Endothelial cell of hepatic sinusoid (primary cell): ENCODE measurements at regions not wholly inside any gene's neighbourhood (a gene's known extent, or its start where the extent isn't known, plus 50 kb on each side); places are given as distances from the start of the nearest gene placed in this dataset.

ENCODE experiments used
- in situ Hi-C: cut with HindIII; loops from 2 replicates; pipeline ENCODE4 v1.10.0; 2017; ENCODE audit warnings: low sequenced_read_pairs

DNA sequence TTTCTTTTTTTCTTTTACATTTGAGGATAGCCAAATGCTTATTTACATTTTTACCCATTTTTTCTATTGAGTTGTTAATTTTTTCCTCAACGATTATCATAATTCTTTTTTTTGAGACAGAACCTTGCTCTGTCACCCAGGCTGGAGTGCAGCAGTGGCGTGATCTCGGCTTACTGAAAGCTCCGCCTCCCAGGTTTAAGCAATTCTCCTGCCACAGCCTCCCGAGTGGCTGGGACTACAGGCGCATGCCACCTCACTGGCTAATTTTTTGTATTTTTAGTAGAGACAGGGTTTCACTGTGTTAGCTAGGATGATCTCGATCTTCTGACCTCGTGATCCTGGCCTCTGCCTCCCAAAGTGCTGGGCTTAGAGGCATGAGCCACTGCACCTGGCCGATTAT, 208.7 kb downstream of the LIG4 start:
- in situ Hi-C loops: no loop called here

DNA sequence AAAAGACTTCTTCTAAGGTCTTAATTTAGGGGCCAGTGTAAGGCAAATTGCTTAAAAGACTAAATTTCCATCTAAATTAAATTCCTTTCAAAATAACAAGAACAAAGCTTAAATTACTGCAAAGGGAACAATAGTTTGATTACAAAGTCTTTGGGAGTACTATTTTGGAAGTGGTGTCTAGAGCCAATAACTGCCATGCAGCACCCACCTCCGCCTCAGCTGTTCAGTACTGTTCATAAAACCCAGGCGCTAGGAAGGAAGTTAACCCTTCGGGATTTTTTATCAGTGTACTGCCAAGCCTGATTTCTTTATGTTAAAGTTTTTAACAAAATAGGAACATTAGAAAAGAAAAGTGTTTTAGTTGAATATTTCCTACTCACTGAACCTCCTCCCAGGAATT, 210.1 kb downstream of the LIG4 start:
- in situ Hi-C loops: no loop called here

DNA sequence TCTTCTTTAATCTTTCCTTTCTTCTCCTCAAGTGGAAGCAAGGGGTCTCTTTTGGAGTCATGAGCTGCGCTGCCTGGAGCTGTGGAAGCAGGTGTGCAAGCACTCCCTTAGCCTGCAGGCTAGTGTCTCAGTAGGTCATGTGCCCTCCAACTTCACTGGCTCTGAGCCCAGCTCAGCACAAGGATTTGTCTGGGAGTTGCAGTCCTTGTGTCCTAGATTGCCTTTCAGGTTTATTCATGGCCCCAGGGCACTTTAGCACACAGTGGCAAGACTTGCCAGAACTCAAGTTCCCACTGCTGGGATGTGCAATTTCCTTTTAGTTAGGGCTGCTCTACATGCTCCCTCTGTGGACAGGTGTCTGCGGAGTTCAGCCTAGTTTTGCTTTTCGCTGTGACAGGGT, 211.7 kb downstream of the LIG4 start:
- in situ Hi-C loops: no loop called here

DNA sequence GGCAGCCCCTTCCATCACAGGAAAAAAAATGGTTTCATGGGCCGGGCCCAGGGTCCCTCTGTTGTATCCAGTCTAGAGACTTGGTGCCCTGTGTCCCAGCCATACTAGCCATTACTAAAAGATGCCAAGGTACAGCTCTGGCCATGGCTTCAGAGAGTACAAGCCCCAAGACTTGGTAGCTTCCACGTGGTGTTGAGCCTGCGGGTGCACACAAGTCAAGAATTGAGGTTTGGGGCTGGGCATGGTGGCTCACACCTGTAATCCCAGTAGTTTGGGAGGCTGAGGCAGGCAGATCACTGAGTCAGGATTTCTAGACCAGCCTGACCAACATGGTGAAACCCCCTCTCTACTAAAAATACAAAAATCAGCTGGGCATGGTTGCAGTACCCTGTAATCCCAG, 214.3 kb downstream of the LIG4 start:
- in situ Hi-C loops: no loop called here

DNA sequence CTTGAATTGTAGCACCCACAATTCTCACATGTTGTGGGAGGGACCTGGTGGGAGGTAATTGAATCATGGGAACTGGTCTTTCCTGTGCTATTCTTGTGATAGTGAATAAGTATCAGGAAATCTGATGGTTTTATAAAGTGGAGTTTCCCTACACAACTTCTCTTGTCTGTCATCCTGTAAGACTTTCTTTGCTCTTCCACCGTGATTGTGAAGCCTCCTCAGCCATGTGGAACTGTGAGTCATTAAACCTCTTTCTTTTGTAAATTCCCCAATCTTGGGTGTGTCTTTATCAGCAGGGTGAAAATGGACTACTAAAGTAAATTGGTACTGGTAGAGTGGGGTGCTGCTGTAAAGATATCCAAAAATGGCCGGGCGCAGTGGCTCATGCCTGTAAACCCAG, 215.6 kb downstream of the LIG4 start:
- in situ Hi-C loops: no loop called here

DNA sequence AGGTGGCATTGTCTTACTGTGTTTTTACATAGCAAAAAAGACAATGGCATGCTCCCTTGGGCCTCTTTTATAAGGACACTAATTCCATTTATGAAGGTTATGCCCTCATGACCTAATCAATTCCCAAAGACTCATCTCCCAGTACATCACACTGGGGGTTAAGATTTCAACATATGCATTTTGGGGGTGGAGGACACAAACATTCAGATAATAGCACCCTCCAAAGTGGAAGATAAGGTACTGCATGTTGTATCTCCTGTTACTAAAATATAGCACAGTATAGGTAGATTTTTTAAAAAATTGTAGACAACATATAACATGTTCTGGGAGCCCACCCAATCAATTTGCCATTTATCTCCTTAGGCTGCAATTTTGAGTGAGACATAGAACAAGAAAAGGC, 221.2 kb downstream of the LIG4 start:
- in situ Hi-C loops: no loop called here

DNA sequence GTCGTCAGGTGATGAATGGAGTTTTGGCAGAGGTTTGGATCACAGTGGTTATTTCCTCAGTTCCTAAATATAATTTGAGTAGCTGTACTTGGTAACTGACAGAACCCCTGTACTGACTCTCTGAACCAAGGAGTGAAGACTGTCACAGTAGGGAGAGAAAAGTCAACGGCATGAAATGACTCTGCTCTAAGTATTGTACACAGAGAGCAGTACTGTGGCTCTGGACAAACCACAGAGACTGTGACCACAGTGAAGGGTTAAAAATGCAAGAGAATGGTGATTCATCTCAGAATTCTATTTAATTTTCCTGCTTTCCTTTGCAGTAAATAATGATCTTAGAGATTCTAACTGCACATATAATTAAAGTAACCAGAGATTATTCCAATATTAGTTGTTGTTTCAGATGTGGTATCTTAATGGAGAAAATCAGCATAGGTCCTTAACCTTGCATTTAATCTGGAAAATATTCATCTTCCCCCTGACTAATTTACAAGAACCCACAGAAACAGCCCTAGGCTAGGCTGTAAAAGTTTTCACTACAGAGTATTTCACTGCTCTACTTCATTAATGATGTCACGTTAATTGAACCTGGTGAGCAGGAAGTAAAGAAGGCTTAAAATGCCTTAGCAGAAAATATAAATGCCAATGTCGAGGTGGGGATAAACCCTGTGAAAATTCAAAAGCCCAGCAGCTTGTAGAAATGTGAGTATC, 221.9 kb downstream of the LIG4 start:
- in situ Hi-C loops: no loop called here

DNA sequence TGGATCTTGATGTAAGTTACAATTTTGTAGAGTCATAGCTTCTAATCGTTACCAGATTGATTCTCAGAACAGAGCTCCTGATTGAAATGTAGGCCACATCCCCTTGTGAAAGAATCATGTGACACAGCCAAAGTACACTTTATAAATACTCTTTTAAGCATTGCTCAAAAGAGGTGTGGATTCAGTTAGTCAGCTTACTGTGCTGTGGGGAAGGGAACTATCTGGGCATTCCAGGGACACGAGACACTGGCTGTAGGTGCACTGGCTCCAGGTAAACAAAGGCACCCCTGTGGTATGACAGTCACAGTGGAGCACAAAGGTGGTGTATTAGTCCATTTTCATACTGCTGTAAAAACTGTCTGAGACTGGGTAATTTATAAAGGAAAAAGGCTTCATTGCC, 222.8 kb downstream of the LIG4 start:
- in situ Hi-C loops: no loop called here

DNA sequence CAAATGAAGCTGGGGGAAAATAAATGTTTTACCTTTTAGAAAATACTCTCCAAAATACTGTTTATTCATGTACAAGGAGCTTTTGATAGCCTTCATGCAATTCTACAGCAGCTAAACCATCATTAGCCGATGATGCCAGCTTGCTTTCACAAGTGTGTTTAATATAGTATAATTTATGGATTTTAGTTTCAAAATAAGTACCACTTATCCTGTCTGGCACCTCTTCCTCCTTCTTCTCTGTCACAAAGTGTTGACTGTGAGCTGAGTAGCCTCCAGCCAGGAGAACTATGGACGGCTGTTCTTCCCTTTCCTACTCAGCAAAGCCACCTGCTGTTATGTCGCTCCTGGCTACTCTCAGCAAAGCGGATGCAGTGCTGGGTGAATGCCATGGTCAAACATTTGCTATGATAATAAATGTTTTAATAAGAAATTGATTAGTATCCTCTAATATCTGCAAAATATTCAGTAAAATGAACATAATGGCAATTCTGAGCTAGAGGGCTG, 238.2 kb downstream of the LIG4 start:
- in situ Hi-C loops: no loop called here

DNA sequence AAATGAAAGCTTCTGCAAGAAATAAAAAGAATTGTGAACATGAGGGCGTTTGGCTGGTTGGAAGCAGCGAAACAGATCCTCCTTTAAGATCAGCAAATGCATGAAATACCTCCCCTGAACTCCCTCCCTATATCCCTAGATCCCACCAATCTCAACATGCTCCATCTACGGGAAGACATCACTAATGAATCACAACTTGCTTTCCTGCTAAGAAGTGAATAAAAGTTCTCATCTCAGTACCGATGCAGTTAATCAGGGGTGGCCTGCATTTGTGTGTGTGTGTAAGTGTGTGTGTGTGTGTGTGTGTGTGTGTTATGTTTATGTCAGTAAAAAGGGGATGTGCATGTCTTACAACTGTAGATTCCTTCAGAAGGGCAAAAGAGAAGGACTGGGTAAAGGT, 238.7 kb downstream of the LIG4 start:
- in situ Hi-C loops: no loop called here

DNA sequence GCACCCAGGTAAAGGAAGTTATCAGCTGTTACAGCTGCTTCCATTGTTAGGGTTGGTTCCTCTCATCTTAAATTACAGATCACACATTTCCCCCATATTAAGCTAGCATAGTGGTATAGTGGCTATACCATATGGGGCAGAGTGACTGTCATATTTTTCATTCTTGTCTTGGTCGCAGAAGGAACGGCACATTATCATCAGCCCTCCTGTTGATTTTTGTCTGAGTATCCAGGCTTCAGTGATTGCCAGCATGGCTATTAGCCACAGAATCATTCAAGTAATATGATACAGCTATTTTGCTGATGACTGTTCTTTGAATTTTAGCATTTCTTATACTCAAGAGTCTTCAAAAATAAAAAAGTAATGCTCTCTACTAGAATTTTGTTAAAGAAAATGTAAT, 240.9 kb downstream of the LIG4 start:
- in situ Hi-C loops: no loop called here

DNA sequence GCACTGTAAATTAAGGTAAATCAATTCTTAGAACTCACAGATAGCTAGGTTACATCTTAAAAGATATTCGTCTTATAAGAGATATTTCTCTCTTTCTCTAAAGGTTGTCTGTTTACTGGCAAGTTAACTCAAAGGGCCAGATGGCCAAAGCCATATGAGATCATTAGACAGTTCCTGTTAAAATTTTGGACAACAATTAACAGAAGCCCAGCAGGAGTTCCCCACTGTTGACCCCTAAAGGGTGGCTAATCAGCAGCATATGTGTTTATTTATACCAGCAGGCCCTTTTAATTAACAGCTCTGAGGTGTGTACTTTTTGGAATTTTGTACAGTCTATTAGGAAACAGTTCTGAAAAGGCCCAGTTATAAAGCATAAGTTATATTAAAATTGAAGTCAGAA, 245.8 kb downstream of the LIG4 start:
- in situ Hi-C loops: no loop called here

DNA sequence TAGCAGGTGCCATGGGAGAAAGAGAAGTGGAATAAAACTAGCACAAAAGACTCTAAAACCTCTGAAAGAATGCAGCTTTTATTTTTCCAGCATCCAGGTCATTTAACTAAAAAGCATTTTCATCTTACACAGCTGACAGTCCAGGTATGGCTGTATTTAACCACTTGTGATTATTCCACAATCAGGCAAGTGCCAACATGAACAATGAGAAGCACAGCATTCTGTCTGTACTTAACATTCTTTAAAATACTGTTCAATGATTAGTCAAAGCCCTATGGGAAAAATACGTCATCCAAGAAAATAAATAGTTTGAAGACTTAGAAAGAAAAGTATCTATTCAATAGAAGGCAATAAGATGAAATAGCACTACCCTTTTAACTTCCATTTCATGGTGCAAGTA, 246.9 kb downstream of the LIG4 start:
- in situ Hi-C loops: no loop called here

DNA sequence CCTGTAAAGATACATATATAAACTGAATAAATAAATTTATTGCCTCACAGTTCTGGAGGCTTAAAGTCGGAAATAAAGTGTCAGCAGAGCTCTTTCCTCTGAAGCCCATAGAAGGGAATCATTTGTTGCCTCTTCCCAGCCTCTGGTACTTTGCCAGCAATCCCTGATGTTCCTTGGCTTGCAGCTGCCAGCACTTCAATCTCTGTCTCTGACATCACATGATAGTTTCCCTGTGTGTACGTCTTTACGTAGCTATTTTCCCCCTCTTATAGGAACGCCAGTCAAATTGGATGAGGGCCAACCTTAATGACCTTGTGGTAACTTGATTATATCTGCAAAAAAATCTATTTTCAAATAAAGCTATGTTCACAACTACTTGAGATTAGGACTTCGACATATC, 250.9 kb downstream of the LIG4 start:
- in situ Hi-C loops: no loop called here

DNA sequence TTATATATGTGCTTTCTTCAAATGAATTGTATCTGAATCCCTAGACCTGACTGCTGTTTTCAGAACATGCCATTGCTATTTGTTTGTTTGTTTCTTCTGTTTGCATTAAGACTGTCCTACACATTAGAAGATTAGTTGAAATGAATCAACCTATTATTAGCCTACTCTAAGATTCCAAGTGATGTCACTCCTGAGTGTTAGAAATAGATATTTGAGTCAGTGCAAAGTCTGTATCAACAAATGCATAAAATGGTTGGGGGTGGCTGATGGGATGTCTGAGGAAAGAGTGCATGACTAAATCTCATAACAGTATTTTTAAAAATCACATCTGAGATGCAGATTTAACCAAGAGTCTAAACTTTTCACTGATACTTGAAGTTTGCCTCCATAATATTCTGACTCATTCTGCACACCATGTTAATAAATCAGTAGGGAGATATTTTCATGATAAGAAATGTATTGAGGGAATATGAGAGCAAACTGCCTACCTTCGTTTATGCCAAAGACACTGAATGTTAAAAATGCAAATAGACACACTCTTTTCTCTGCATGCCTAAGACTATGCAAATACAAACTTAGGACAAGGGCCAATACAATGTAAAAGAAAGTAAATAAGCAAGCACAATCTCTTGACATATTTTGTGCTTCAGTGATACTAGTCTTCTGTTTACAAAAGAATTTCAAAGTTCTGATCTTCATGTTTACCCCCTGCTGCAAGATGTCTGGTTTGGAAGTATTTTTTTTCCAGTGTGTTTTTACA, 253.3 kb downstream of the LIG4 start:
- in situ Hi-C loops: no loop called here

DNA sequence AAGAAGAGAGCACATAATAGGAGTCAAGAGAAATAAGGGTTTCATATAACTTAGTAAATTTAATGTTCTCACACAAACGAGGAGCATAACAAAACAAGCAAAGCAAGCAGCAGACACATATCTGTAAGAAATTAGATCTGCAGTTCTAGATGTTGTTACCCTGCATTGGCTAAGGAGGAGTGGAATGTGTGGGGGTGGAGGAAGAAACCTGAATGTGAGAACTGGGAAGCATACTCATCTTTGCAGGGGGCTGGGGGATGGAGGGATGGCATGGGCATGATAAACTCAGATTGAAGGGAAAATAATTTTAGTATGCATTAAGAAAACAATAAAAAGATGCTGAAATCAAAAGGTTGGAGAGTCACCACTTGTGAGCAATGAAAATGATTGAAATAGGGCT, 255.0 kb downstream of the LIG4 start:
- in situ Hi-C loops: no loop called here

DNA sequence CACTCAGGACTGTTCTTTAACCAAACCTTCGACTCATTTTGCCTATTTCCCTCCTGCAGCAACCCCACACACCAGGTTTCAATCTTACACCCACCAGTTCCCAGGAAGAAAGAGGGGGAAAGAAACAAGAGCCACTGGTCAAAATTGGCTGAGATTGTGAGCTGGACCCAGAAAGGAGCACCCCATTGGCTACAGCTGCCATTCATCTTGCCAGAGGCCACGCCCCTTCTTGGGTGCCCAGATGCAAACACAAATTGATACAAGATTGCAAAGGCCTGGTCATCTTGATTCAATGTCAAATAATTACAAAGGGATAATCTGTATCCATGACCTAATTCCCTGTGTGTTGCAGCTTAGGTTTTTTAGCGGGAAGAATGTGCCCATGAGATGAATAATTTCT, 258.4 kb downstream of the LIG4 start:
- in situ Hi-C loops: no loop called here

DNA sequence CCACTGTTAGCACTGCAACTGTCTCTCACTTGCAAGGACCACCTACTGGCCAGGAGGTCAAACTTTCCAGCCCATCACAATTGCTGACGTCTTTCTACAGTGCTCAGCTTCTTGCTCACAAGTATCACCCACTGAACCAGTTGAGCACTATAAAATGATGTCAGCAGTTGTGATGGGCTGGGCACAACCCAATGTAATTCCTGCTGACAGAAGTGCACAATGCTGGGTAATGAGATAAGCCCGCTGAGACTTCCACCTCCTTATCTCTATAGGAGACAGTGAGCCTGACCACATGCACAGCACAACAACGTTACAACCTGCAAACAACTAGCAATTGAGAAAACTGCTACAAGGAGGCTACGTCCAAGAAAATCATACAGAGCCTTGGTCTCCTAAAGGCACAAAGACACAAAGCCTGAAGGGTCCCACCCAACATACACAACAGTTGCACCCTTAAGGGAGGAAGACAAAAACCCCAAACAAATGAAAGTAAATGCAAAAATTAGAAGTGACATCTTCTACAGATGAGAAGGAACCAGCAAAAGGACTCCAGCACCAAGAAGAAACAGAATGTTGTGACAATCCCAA, 273.2 kb downstream of the LIG4 start:
- in situ Hi-C loops: no loop called here

DNA sequence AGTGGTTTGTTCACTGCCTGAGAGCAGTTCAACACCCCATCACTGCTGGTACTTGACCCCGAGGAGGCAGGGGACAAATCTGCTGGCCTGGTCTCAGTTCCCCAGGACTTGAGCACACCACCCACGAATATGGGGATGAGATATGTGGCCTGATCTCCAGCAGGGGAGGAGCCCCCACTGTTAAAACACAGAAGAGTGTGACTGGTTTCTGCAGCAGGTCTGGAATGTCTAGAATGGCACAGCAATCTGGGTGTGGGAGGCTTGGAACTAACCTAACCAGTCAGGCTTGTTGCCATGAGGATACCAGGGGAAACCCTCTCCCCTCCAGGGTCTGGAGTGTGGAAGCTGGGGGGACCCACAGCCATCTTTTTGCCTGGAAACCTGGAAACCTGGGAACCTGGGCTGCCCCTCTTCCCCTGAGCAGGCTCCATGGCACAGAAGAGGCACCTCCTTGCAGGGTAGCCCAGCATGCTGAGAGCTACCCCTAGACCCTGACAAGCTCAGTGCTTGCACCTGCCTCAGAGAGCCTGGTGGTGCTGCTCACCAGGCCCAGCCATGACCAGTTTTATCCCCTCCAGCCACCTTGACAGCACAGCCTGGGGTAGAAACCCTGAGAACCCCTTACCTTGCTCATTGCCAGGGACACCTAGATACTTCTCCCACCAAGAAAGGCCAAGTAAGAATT, 273.8 kb downstream of the LIG4 start:
- in situ Hi-C loops: no loop called here

DNA sequence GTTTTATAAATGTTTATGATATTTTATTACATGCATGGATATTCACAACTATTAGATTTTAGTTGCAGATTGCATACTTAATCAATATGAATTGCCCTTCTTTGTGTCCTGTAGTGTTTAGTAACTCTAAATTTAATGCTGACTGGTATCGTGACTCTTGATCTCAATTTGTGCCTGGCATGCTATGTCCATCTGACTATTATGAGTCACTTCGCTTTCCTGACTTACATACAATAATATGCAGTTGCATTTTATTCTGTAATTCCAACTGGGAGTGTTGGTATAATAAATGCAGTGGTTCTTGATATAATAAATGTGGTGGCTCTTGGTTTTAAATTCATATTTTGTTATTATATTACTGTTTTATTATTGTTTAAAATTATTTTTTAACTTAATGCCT, 277.5 kb downstream of the LIG4 start:
- in situ Hi-C loops: no loop called here

DNA sequence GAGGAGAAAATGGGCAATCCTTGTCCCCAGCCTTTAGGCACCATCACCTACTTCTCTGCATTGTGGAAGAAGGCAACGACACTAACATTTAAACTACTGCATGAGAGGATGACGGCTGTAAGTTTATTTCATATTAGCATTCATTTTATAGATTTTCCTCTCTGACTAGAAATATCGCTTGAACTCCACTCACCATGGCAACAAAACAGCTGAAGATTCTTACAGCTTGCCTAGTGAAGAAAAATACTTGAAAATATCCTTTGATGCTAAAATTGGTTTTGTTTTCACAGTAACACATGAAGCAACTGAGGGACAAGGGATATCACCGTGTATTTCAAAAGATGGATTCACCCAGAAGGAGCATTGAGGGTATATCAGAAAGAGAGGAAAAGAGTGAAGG, 284.3 kb downstream of the LIG4 start:
- in situ Hi-C loops: no loop called here

DNA sequence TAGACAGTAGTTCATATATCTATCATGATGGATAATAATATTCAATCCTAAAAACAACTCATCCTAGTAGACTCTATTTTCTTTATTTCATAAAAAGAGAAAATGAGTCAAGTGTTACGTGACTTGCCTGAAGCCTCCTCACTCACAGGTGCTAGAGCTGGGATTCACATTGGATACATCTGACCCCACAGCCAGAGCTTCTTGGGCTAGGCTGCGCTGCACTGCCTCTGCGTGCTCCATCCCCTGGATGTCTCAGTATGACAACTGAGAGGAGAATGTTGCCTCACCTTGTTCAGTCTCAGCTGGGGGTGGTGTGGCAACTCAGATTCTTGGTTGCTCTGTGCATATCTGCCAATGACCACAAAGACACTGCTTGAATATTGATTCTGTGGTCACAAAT, 286.6 kb downstream of the LIG4 start:
- in situ Hi-C loops: no loop called here
